ENCODE measurements at regions not wholly inside any gene's neighbourhood (a gene's known extent, or its start where the extent isn't known, plus 50 kb on each side); places are given as distances from the start of the nearest gene placed in this dataset.
A peak's percentile ranks its signal among the peaks of the same experiment; 100 is the strongest.

DNA sequence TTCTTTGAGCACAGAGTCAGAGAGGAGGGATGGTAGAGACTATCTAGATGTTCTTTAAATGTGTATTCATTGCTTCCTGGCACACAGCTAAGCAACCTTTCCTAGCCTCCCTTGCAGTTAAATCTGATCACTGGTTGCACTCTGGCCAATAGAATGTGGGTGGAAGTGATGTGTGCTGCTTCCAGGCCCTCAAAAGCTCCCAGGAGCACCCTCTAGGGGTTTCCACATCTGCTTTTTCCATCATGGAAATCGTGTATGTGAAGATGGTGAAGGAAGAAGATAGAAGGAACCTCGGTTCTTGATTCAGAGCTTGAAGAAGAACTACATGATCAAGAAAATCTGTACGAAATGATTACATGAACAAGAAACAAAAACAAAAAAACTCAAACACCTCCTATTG lies 149.8 kb upstream of the JAG1 start:
- in situ Hi-C loops (cut with HindIII; ENCODE audit: extremely low pct_ligation_motif_present, low pct_unique_long_range_greater_than_20kb) = no loop called here
- POLR2A ChIA-PET = no interaction called here
- no TSS peak for BruUV-seq (replicated peaks)
- TF ChIP-seq, protein P1, sequence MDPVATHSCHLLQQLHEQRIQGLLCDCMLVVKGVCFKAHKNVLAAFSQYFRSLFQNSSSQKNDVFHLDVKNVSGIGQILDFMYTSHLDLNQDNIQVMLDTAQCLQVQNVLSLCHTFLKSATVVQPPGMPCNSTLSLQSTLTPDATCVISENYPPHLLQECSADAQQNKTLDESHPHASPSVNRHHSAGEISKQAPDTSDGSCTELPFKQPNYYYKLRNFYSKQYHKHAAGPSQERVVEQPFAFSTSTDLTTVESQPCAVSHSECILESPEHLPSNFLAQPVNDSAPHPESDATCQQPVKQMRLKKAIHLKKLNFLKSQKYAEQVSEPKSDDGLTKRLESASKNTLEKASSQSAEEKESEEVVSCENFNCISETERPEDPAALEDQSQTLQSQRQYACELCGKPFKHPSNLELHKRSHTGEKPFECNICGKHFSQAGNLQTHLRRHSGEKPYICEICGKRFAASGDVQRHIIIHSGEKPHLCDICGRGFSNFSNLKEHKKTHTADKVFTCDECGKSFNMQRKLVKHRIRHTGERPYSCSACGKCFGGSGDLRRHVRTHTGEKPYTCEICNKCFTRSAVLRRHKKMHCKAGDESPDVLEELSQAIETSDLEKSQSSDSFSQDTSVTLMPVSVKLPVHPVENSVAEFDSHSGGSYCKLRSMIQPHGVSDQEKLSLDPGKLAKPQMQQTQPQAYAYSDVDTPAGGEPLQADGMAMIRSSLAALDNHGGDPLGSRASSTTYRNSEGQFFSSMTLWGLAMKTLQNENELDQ (CRISPR knock-in tag; IDR thresholded peaks at IDR 0.05; ENCODE audit: borderline replicate concordance) = no peak
- TF ChIP-seq HDAC6 (IDR thresholded peaks at IDR 0.05; ENCODE audit: low read depth, low read length) (no peak), ZNF598 (CRISPR knock-in tag; IDR thresholded peaks at IDR 0.05; ENCODE audit: borderline replicate concordance) (no peak), STAG1 (CRISPR knock-in tag; IDR thresholded peaks at IDR 0.05) (peak; percentile 55), SMC3 (IDR thresholded peaks at IDR 0.05; ENCODE audit: low read length) (peak; percentile 59; the same call in 1 of the 2 replicates), ZNF605 (CRISPR knock-in tag; IDR thresholded peaks at IDR 0.05) (no peak), DNMT1 (CRISPR knock-in tag; IDR thresholded peaks at IDR 0.05) (no peak), ZNF446 (CRISPR knock-in tag; IDR thresholded peaks at IDR 0.05) (no peak), CREB1 (IDR thresholded peaks at IDR 0.05) (no peak), CREB1 (CRISPR knock-in tag; IDR thresholded peaks at IDR 0.05) (no peak), MAZ (IDR thresholded peaks at IDR 0.05; ENCODE audit: borderline replicate concordance, low read depth, low read length) (no peak), MAZ (CRISPR knock-in tag; IDR thresholded peaks at IDR 0.05; ENCODE audit: low read depth) (no peak), ZNF232 (CRISPR knock-in tag; IDR thresholded peaks at IDR 0.05; ENCODE audit: borderline replicate concordance) (no peak), ZNF839 (CRISPR knock-in tag; IDR thresholded peaks at IDR 0.05; ENCODE audit: borderline replicate concordance) (no peak), RAD21 (CRISPR knock-in tag; IDR thresholded peaks at IDR 0.05) (peak; percentile 41; the same call in 1 of the 2 replicates)
- TF ChIP-seq, protein P2, sequence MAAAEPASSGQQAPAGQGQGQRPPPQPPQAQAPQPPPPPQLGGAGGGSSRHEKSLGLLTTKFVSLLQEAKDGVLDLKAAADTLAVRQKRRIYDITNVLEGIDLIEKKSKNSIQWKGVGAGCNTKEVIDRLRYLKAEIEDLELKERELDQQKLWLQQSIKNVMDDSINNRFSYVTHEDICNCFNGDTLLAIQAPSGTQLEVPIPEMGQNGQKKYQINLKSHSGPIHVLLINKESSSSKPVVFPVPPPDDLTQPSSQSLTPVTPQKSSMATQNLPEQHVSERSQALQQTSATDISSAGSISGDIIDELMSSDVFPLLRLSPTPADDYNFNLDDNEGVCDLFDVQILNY (CRISPR knock-in tag; conservative IDR thresholded peaks at IDR 0.05) = no peak
- TF ChIP-seq, protein P3, sequence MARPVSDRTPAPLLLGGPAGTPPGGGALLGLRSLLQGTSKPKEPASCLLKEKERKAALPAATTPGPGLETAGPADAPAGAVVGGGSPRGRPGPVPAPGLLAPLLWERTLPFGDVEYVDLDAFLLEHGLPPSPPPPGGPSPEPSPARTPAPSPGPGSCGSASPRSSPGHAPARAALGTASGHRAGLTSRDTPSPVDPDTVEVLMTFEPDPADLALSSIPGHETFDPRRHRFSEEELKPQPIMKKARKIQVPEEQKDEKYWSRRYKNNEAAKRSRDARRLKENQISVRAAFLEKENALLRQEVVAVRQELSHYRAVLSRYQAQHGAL (CRISPR knock-in tag; IDR thresholded peaks at IDR 0.05; ENCODE audit: not compliant biosample characterization) = no peak
- TF ChIP-seq, protein P4, sequence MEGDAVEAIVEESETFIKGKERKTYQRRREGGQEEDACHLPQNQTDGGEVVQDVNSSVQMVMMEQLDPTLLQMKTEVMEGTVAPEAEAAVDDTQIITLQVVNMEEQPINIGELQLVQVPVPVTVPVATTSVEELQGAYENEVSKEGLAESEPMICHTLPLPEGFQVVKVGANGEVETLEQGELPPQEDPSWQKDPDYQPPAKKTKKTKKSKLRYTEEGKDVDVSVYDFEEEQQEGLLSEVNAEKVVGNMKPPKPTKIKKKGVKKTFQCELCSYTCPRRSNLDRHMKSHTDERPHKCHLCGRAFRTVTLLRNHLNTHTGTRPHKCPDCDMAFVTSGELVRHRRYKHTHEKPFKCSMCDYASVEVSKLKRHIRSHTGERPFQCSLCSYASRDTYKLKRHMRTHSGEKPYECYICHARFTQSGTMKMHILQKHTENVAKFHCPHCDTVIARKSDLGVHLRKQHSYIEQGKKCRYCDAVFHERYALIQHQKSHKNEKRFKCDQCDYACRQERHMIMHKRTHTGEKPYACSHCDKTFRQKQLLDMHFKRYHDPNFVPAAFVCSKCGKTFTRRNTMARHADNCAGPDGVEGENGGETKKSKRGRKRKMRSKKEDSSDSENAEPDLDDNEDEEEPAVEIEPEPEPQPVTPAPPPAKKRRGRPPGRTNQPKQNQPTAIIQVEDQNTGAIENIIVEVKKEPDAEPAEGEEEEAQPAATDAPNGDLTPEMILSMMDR (CRISPR knock-in tag; IDR thresholded peaks at IDR 0.05) = peak; percentile 31

More for the DNA sequence above, 149.8 kb upstream of the JAG1 start:
- Histone ChIP-seq H3K27ac (ENCODE audit: extremely low read length, insufficient read depth, low read length) (no peak overlapping the region), H3K36me3 (replicated peaks in 1 of 2; ENCODE audit: control insufficient read depth in 1 of 2, insufficient read depth in 2 of 2, low read length in 2 of 2) (no peaks in the 10 kb centered on the region), H3K4me1 (ENCODE audit: insufficient read depth, low read length) (no peaks in the 10 kb centered on the region), H3K4me3 (replicated peaks in 1 of 3; ENCODE audit: insufficient read depth in 1 of 3, low read depth in 2 of 3, low read length in 3 of 3) (no peak overlapping the region), H4K20me1 (ENCODE audit: insufficient read depth, low read length) (no peaks in the 10 kb centered on the region), H2AFZ (ENCODE audit: low read length) (no peak overlapping the region), H3K9me3 (ENCODE audit: low read length) (no peaks in the 10 kb centered on the region), H3K9ac (ENCODE audit: insufficient read depth, low read depth, low read length) (no peak overlapping the region), H3K4me2 (ENCODE audit: low read depth, low read length) (no peak overlapping the region), H3K79me2 (ENCODE audit: insufficient read depth, low read length) (no peaks in the 10 kb centered on the region), H3K27me3 (ENCODE audit: control insufficient read depth in 1 of 2, insufficient read depth in 2 of 2, low read length in 2 of 2) (no peaks in the 10 kb centered on the region; a peak in 2 of 5 replicates)
- WGBS (ENCODE audit: low lambda C conversion rate) = 7% methylated on average over 3 of the region's 3 CpGs
- FAIRE-seq (no peak), ATAC-seq (peak; percentile 80), DNase-seq (ENCODE audit: low spot score) (peak; percentile 21)
- intact Hi-C loops (cut with micrococcal nuclease; ENCODE audit: unreplicated experiment) = loop anchor here (10.0 kb wide), 2 partner anchors 149 to 269 kb away; partner anchors contain the start of gene JAG1
- CTCF ChIA-PET (ENCODE audit: low intra/inter-chr PET ratio, low total read pairs) = no interaction called here
